Stimulated activated effector memory CD8-positive, alpha-beta T cell treated with anti-CD3 and anti-CD28 coated beads, Interleukin-12 subunit alpha, Interleukin-12 subunit beta, amount 100 ng/mL, for 72 hours (primary cell): ENCODE measurements at regions not wholly inside any gene's neighbourhood (a gene's known extent, or its start where the extent isn't known, plus 50 kb on each side); places are given as distances from the start of the nearest gene placed in this dataset.
"Not testable (repeated sequence)": the region's sequence is repeated elsewhere in the genome, so short reads cannot be mapped to it uniquely, and the experiment has no call there.

Experiments
- ATAC-seq: fragments of 150-1000 bp; cut with Tn5 transposase; 2 replicates; pipeline ENCODE4 v1.10.0; 2021
- DNase-seq, 2 donors: peaks; one replicate each; pipeline ENCODE4 v3.0.0; 2021 to 2022; ENCODE audit warnings: low spot score in 2 of 2
- H3K27ac Mint-ChIP-seq: one replicate; pipeline ENCODE4 v1.8.0; 2022; ENCODE audit warnings: mild to moderate bottlenecking, mixed read lengths
- H3K36me3 Mint-ChIP-seq: one replicate; pipeline ENCODE4 v1.8.0; 2022; ENCODE audit warnings: mild to moderate bottlenecking, mixed read lengths
- H3K4me1 Mint-ChIP-seq: one replicate; pipeline ENCODE4 v1.8.0; 2022; ENCODE audit warnings: mixed read lengths
- H3K4me3 Mint-ChIP-seq: one replicate; pipeline ENCODE4 v1.8.0; 2022; ENCODE audit warnings: mild to moderate bottlenecking, mixed read lengths
- H3K9me3 Mint-ChIP-seq: one replicate; pipeline ENCODE4 v1.8.0; 2022; ENCODE audit warnings: mixed read lengths

DNA sequence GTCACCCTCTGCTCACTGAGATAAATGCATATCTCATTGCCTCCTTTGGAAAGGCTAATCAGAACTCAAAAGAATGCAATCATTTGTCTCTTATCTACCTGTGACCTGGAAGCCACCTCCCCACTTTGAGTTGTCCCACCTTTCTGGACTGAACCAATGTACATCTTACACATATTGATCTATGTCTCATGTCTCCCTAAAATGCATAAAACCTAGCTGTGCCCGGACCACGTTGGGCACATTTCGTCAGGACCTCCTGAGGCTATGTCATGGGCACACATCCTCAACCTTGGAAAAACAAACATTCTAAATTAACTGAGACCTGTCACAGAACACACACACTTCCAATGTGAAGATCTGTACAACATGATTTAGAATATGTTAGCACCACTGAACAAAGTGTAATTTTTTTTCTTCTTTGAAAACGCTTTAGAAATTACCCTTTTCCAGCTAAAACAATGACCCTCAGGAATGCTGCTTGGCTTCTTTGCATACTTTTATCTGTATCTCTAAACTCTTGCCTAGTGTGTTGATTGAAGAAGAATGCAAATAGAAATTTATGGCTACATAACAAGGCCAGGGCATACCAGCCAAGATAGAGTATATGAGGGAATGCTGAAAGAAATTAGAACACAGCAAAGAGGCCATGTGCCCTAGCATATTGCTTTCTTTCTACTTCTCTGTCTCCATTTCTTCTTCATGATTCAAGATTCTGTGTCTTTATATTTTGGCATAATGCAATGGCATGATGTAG lies 84.6 kb upstream of the DST start:
- H3K27ac Mint-ChIP-seq = no peak overlapping the region
- H3K9me3 Mint-ChIP-seq = no peaks in the 10 kb centered on the region
- DNase-seq (no peak), ATAC-seq (no peak)
- H3K36me3 Mint-ChIP-seq = no peaks in the 10 kb centered on the region
- no peak overlapping the region for H3K4me3 Mint-ChIP-seq
- H3K4me1 Mint-ChIP-seq = no peaks in the 10 kb centered on the region

DNA sequence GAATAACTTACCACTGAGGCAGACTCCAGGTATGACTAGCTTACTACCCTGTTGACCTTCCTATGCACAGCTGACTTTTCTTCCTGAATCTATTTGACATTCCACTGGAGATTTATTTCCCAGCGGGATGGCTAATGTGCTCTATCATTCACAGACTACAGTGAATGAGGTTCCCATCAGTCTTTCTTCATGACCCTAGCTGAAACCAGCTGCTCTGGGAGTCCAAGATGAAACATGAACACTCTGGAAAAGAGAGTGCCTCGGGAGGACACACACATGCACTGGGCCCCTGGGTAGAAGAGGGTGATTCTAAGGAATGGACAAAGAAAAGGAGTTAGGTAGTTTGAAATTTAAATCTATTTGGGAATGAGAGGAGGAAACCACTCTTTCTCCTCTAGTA lies 82.6 kb upstream of the DST start:
- no peak overlapping the region for H3K4me3 Mint-ChIP-seq
- peak; percentile 34 for ATAC-seq
- no peak overlapping the region for H3K27ac Mint-ChIP-seq

GRCh38 chr6:56724455-56724854 lies 81.8 kb upstream of the DST start:
- DNase-seq (no peak), ATAC-seq (no peak)
- H3K27ac Mint-ChIP-seq = no peak overlapping the region
- H3K4me3 Mint-ChIP-seq = no peak overlapping the region
- H3K4me1 Mint-ChIP-seq = no peaks in the 10 kb centered on the region
- H3K9me3 Mint-ChIP-seq = peaks cover 4% of the 10 kb centered on the region
- no peaks in the 10 kb centered on the region for H3K36me3 Mint-ChIP-seq

More for the DNA sequence above, 82.6 kb upstream of the DST start:
- H3K4me1 Mint-ChIP-seq = no peaks in the 10 kb centered on the region
- H3K36me3 Mint-ChIP-seq = no peaks in the 10 kb centered on the region
- H3K9me3 Mint-ChIP-seq = no peaks in the 10 kb centered on the region
- DNase-seq = no peak

DNA sequence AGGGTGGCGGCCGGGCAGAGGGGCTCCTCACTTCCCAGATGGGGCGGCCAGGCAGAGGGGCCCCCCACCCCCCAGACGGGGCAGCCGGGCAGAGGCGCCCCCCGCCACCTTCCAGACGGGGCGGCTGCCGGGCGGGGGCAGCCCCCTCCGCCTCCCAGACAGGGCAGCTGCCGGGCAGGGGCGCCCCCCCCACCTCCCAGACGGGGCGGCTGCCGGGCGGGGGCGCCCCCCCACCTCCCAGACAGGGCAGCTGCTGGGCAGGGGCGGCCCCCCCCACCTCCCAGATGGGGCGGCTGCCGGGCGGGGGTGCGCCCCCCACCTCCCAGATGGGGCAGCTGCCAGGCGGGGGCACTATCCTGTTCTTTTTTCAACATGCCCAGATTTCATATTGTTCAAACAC lies 78.2 kb upstream of the DST start:
- DNase-seq = no peak
- no peak for ATAC-seq
- Mint-ChIP-seq H3K27ac (no peak overlapping the region), H3K9me3 (peaks cover 5% of the 10 kb centered on the region), H3K4me3 (no peak overlapping the region), H3K36me3 (no peaks in the 10 kb centered on the region), H3K4me1 (no peaks in the 10 kb centered on the region)

GRCh38 chr6:56720202-56720601 lies 77.5 kb upstream of the DST start:
- H3K36me3 Mint-ChIP-seq, DNase-seq, H3K9me3 Mint-ChIP-seq, ATAC-seq, H3K27ac Mint-ChIP-seq, H3K4me1 Mint-ChIP-seq, H3K4me3 Mint-ChIP-seq: not testable (repeated sequence)

- H3K36me3 Mint-ChIP-seq, H3K27ac Mint-ChIP-seq, DNase-seq, ATAC-seq, H3K9me3 Mint-ChIP-seq, H3K4me3 Mint-ChIP-seq, H3K4me1 Mint-ChIP-seq: not testable (repeated sequence)
These were observed 76.8 kb upstream of the DST start for GRCh38 chr6:56719315-56720058.

DNA sequence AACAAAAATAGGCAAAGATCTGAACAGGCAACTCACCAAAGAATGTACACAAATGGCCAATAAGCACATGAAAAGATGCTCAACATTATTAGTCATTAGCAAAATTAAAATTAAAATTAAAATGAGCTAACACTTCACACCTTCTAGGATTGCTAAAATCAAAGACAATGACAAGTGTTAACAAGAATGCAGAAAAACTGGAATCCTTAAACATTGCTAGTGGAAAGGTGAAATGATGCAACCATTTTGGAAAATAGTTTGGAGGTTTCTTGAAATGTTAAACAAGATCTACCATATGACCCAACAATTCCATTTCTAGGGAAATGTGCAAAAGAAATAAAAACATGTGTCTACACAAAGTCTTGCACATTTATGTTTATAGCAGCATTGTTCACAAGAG lies 75.5 kb upstream of the DST start:
- peaks cover 5% of the 10 kb centered on the region for H3K9me3 Mint-ChIP-seq
- no peaks in the 10 kb centered on the region for H3K36me3 Mint-ChIP-seq
- no peaks in the 10 kb centered on the region for H3K4me1 Mint-ChIP-seq
- no peak for DNase-seq
- H3K4me3 Mint-ChIP-seq = no peak overlapping the region
- H3K27ac Mint-ChIP-seq = no peak overlapping the region
- no peak for ATAC-seq

GRCh38 chr6:56716229-56716628 lies 73.5 kb upstream of the DST start:
- ATAC-seq = no peak
- Mint-ChIP-seq H3K4me3 (no peak overlapping the region), H3K9me3 (peaks cover 5% of the 10 kb centered on the region), H3K4me1 (no peaks in the 10 kb centered on the region), H3K36me3 (no peaks in the 10 kb centered on the region), H3K27ac (no peak overlapping the region)
- no peak for DNase-seq

GRCh38 chr6:56715741-56716140 lies 73.1 kb upstream of the DST start:
- H3K27ac Mint-ChIP-seq = no peak overlapping the region
- no peak for DNase-seq
- peaks cover 5% of the 10 kb centered on the region for H3K9me3 Mint-ChIP-seq
- H3K36me3 Mint-ChIP-seq = no peaks in the 10 kb centered on the region
- H3K4me3 Mint-ChIP-seq = no peak overlapping the region
- ATAC-seq = no peak
- no peaks in the 10 kb centered on the region for H3K4me1 Mint-ChIP-seq

GRCh38 chr6:56714982-56715456 lies 72.3 kb upstream of the DST start:
- DNase-seq (no peak), ATAC-seq (no peak)
- Mint-ChIP-seq H3K4me1 (no peaks in the 10 kb centered on the region), H3K4me3 (no peak overlapping the region), H3K27ac (no peak overlapping the region), H3K36me3 (no peaks in the 10 kb centered on the region), H3K9me3 (peaks cover 5% of the 10 kb centered on the region)

DNA sequence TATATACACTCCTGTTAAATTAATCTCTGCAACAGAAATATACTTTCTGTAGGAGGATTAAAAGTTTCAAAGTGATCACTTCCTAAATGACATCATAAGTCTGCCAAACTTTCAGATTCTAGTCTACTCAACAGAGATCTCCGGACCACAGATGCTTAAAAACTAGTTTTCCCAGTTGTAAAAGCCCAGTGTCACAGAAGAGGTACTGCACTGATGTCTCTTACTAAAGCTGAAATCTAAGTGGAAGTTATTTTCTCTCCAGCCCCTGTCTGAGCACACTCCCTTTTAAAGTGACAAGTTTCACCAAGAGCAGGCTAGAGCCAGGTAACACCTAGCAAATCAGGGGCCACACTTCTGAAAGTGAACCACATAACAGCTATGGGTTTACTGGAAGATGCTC lies 71.6 kb upstream of the DST start:
- Mint-ChIP-seq H3K4me3 (no peak overlapping the region), H3K27ac (no peak overlapping the region)
- ATAC-seq = no peak

DNA sequence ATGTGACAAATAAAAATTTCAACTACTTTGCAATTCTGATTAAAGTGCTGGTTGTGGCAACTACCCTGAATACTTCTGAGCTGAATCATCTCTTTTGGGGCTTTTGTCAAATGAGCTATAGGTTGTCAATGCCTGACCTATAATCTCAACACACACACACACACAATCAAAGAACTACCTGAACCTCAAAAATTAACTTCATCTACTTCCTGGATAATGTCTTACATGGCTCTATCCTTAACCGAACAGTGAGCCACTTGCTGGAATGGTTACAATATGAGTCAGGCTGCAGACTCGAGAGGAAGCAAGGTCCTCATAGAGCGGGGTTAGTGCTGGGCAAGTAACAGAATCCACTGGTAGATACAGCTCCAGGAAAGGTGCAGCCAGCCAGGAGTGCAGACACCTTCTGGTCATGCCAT lies 70.6 kb upstream of the DST start:
- ATAC-seq = no peak
- Mint-ChIP-seq H3K9me3 (no peaks in the 10 kb centered on the region), H3K4me3 (no peak overlapping the region), H3K4me1 (no peaks in the 10 kb centered on the region), H3K36me3 (no peaks in the 10 kb centered on the region), H3K27ac (no peak overlapping the region)
- no peak for DNase-seq

More for the DNA sequence above, 71.6 kb upstream of the DST start:
- no peak for DNase-seq
- Mint-ChIP-seq H3K9me3 (no peaks in the 10 kb centered on the region), H3K36me3 (no peaks in the 10 kb centered on the region), H3K4me1 (no peaks in the 10 kb centered on the region)

DNA sequence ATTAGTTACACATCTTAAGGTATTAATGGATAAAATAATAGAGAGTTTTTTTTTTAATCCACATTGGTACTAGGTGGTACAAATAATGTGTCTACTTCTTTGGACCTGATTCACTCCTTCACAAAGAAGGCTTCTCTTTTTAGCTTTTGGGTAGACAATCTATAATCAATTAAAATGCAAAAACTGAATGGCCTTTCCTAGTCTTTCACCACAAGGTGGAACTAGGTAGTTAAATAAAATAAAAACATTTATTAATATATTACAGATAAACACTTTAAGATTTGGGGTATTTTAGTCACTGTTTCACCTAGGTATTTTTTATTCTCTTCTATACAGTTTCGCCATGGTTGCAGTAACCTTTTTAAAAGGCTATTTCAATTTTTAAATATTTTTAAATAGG lies 68.3 kb upstream of the DST start:
- H3K27ac Mint-ChIP-seq = no peak overlapping the region
- no peaks in the 10 kb centered on the region for H3K4me1 Mint-ChIP-seq
- no peak overlapping the region for H3K4me3 Mint-ChIP-seq
- ATAC-seq (no peak), DNase-seq (no peak)
- H3K9me3 Mint-ChIP-seq = no peaks in the 10 kb centered on the region
- no peaks in the 10 kb centered on the region for H3K36me3 Mint-ChIP-seq

DNA sequence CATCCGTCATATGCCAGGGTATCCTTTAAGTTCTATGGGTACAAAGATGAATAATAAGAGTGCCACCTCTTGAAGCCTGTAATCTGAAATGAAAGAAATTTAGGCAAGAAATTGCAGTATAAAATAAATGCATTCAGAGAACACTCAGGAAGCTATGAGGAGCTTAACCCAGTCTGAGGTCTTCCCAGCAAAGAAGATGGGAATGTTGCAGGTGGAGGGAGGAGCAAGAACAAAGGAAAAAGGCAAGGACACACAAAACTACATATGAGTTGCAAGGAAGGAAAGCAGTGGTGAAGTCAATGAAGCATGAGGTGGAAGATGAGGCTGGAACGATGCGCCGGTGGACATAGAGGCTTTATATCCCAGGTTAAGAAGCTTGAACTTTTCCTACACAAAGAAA lies 67.0 kb upstream of the DST start:
- Mint-ChIP-seq H3K27ac (no peak overlapping the region), H3K9me3 (no peaks in the 10 kb centered on the region), H3K4me3 (no peak overlapping the region), H3K4me1 (no peaks in the 10 kb centered on the region), H3K36me3 (no peaks in the 10 kb centered on the region)
- DNase-seq (no peak), ATAC-seq (no peak)

- no peaks in the 10 kb centered on the region for H3K36me3 Mint-ChIP-seq
- no peak for DNase-seq
- H3K9me3 Mint-ChIP-seq = no peaks in the 10 kb centered on the region
- no peak overlapping the region for H3K27ac Mint-ChIP-seq
- H3K4me1 Mint-ChIP-seq = no peaks in the 10 kb centered on the region
- ATAC-seq = no peak
- H3K4me3 Mint-ChIP-seq = no peak overlapping the region
These were observed 66.3 kb upstream of the DST start for GRCh38 chr6:56708810-56709597.
